NCI-H2029 treated with DMSO at 0.1 percent for 48 hours (cell line): ENCODE measurements at regions not wholly inside any gene's neighbourhood (a gene's known extent, or its start where the extent isn't known, plus 50 kb on each side); places are given as distances from the start of the nearest gene placed in this dataset.
"Not testable (repeated sequence)": the region's sequence is repeated elsewhere in the genome, so short reads cannot be mapped to it uniquely, and the experiment has no call there.

Experiments
- DNase-seq: peaks from one replicate; lab custom pipeline; 2025; lab: John Stamatoyannopoulos, UW

DNA sequence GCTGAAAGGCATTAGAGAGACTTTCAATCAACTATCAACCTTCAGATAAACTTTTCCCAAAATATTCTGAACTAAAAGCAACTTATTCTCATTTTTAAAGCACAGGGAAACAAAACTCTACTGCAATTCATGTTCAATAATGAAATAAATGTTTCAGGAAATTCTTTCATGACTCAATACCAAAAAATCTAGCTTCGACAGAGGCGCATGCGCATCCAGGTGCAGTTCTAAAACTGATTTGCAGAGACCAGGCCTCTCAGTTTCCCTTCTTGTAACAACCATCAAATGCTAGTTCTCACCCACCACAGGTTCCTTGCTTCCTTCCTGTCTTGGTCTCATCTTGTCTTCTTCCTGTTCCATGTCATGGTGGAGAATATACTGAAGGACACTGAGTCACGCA, 55.3 kb upstream of the NRBF2 start:
- DNase-seq: no peak

DNA sequence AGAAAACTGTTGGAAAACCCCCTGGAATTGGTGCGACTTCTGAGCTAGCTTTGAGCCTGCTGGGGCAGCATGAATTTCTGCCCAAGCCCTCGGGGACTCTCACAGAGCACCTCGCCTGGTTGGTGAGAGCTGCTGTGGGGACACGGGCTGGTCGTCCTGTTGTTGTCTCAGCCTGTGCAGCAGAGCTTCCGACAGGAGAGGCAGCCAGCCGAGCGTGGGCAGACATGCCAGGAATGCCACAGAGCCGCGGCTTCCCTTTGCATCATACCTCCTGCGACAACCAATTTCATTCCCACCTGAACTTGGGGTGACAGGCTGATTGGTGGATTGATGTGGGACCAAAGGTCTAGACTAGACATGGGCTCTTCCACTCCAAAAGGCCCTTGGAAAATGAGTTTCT, 60.2 kb upstream of the NRBF2 start:
- DNase-seq: no peak

DNA sequence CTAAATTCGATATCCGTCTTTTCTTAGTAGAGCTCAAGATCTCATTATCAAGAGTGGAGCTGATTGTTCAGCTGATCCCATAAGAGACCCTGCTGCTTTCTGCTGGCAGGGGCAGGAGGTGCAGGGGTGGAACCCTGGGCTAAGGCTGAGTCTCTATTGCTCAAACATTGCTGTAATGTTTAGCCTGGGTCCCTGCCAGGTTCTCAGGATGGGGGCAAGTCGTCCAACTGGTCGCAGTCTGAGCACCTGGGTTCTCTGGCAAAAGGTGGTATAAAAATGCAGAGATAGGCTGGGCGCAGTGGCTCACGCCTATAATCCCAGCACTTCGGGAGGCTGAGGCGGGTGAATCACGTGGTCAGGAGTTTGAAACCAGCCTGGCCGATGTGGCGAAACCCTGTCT, 62.0 kb upstream of the NRBF2 start:
- DNase-seq: peak; percentile 23

DNA sequence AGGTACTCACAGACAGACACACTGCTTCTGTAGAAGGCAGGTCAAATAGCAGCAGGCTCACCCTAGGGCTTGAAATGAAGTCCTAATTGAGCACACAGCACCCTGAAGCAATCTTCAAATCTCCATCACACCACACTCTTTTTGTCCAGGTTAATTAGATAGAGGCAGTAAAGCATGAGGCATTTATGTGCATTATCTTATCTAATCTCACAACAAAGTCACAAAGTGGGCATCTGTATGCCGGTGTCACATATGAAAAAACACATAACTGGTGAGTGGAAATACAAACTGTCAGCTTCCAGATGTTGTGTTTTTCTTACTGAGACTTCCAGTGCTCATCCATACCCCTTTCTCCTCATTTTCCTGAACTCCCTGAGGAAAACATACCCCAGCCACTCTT, 63.8 kb upstream of the NRBF2 start:
- no peak for DNase-seq

DNA sequence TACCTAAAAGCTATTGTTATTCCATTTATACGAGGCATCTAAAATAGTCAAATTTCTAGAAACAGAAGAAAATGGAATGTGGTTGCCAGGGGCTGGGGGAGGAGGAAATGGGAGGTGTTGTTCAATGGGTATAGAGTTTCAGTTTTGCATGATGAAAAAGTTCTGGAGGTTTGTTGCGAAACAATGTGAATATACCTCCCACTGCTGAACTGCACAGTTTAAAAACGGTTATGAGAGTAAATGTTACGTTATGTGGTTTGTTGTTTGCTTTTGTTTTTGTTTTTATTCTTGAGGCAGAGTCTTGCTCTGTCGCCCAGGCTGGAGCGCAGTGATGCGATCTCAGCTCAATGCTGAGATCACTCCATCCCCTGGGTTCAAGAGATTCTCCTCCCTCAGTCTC, 64.9 kb upstream of the NRBF2 start:
- DNase-seq: no peak

DNA sequence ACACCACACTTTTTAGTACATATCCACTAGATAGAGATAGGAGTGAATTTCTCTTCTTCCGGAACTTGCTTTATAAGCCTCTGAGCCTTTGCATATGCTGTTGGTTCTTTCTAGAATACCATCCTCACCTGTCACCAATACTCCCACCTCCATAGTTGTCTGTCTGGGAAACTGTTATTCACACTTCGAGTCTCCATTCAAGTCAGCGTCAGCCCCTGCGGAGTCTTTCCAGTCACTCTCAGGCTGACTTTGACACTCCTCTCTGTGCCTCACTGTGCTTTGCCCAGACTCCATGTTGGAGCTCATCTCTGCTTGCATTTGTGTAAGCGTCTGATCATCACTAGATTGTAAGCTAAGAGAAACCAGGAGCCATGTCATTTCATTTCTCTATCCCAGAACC, 66.5 kb upstream of the NRBF2 start:
- DNase-seq: no peak

DNA sequence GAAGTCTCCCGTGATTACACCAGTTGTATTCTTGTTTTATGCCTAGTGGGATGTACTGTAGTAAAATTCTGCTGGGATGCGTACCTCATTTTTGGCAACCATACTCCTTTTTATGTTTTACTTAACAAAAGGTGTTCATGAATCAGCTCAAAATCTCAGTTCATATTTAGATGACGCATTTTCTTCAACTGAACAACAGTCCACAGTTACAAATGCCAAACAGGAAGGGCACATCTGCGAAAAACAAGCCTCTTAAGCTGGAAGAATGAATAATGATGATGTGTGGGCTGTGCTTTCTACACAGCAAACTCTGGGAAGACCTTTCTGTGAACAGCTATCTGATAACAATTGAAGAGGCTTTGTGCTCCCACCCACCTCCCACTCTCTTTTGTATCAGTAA, 68.4 kb upstream of the NRBF2 start:
- DNase-seq: no peak

DNA sequence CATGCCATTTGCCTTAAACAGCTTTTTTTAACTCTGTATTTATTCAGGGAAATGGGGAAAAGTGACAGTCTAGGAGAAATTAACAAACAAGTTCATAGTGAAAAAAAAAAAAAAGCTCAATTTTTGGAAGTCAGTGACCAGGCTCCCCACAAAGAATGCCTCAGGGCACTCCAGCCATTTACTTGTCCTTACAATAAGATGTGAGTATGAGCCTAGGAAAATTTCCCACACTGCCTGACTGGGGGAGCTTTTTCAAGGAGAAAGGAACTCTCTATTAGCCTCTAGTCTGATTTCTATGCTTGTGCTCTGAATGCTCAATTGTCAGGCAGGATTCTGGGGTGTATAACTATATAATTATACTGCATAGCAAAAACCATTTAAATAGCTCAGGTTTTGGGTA, 74.9 kb upstream of the NRBF2 start:
- no peak for DNase-seq

DNA sequence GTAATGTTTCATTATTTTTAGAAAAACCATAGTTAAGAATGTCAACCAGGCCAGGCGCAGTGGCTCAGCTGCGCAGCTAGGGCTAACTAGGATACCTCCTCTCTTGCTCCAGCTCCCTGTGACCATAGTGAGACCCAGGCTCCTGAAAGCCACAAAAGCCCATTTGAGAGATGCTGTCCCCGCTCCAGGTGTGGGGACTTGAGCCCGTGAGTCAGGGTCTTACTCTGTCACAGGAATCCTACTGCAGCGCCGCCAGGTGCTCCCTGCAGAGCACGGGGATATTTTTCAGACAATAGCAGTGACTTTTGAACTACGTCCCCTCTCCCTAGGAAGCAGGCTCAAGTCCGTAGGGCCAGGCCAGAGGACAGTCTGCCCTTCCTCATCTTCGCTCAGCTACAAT, 75.6 kb upstream of the NRBF2 start:
- no peak for DNase-seq

DNA sequence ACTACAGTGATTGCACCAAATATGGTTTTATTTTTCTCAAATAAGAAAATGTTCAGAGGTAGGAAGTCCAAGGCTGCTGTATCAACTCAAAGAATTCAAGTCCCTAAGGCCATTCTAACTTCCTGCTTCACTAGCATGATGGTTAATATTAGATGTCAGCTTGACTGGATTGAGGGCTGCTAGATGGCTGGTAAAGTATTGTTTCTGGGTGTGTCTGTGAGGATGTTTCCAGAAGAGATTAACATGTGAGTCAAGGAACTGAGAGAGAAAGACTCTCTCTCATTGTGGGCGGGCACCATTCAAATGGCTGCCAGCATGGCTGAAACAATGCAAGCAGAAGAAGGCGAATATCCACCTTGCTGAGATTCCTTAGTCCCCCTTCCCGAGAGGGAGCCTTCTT, 77.4 kb upstream of the NRBF2 start:
- no peak for DNase-seq

DNA sequence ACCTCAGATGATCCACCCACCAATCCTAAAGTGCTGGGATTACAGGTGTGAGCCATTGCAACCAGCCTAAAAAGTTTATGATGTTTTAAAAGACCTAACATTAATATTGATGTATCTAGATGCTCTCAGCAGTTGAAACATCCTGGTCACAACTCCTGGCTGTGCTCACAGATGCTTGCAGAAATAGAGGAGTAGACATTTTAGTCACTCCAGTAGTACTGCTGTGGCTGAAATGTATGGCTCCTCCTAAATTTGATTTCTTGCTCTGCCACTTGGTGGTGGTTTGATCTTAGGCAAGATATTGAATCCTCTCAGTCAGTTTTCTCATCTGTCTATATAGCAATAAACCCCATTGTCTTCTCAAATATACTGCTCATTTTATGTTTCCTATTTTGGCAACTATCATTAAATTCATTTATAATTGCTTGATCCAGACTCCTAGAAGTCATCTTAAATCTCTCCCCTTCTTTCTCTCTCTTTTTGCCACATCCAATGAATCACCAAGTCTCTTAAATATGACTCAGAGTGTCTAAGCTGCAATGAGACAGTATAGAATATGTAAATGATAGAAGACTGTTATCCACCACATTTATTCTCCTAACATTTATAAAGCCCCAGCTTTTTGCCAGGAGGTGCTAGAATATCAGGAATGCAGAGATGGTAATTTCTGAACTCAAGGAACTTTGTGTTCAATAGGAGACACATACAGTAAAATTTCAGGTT, 78.1 kb upstream of the NRBF2 start:
- DNase-seq: no peak

DNA sequence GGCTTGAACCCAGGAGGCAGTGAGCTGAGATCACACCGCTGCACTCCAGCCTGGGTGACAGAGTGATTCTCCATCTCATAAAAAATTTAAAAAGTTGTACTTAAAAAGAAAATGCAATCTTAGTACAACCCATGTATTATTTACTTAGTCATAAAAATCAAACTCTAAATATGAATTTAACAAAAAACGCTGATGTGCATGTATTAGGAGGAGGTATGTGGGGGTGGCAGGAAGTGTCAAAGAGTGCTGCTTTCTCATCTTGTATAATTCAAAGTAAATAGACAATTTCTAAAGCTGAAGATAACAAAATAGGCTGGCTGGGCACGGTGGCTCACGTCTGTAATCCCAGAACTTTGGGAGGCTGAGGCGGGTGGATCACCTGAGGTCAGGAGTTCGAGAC, 81.0 kb upstream of the NRBF2 start:
- no peak for DNase-seq

DNA sequence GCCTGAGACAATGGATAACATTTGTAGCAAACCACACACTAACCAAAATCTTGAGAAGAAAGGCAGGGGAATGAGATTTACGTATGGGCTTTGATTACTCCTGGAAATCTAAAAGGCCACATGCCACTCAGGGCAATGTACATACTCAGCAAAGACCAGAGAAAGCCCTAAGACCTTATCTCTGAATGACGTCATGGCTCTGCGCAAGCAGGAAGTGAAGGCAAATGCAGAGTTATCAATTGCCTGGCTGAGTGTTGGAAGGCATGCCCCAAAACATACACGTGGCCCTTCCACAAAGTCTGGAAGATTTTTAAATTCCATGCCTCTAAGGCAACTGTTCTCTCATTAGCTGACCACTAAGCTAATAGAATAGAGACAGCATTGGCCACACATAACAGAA, 90.9 kb upstream of the NRBF2 start:
- no peak for DNase-seq

DNA sequence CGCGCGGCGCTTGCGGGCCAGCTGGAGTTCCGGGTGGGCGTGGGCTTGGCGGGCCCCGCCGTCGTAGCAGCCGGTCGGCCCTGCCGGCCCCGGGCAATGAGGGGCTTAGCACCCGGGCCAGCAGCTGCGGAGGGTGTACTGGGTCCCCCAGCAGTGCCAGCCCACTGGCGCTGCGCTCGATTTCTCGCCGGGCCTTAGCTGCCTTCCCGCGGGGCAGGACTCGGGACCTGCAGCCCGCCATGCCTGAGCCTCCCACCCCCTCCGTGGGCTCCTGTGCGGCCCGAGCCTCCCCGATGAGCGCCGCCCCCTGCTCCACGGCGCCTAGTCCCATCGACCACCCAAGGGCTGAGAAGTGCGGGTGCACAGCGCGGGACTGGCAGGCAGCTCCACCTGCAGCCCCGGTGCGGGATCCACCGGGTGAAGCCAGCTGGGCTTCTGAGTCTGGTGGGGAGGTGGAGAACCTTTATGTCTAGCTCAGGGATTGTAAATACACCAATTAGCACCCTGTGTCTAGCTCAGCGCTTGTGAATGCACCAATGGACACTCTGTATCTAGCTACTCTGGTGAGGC, 99.4 kb upstream of the NRBF2 start:
- not testable (repeated sequence) for DNase-seq

DNA sequence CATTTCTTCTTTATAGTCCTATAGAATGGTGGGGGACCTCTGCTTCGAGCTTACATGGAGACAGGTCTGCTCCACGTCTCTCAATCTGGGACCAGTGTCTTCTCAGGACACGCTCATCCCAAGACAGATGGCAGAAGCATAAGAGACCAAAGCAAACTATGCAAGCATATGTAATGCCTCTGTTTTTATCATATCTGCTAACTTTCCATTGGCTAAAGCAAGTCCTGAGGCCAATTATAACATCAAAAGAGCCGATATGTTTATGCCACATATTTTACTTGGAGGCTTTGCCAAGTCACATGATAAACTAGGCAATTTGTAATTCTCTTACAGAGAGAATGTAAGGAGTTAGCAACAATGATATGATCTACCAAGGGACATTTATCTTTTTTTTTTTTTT, 102.6 kb upstream of the NRBF2 start:
- no peak for DNase-seq

DNA sequence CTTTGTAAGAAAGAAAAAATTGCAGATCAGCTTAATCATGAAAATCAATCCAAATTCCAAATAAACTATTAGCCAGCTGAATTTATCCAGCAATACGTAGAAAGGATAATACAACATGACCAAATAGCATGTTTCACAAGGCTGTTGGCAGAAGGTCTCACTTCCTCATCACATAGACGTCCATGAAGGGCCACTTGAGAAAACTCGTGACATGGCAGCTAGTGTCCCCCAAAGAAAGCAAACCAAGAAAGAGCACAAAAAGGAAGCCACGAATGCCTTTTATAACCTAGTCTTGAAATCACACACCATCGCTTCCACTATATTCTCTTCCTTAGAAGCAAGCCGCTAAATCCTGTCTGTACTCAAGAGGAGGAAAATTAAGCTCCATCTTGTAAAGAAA, 105.6 kb upstream of the NRBF2 start:
- DNase-seq: no peak

DNA sequence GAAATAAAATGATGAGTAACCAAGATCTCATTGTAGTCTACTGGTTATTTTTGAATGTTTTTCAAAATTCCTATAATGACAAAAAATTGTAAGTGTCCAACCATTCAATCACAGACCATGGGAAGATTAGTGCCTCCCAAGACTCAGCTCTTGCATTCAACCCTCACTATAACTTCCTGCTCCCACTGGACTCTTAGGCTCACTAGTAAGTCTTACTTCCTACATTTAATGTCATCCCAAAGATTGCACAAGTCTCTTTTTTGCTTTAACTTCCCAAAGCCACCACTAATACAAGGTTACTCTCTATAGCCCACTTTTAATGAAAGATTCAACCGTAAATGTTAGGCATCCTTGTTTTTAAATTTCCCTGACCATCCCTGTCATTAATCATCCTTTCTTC, 111.9 kb upstream of the NRBF2 start:
- no peak for DNase-seq

DNA sequence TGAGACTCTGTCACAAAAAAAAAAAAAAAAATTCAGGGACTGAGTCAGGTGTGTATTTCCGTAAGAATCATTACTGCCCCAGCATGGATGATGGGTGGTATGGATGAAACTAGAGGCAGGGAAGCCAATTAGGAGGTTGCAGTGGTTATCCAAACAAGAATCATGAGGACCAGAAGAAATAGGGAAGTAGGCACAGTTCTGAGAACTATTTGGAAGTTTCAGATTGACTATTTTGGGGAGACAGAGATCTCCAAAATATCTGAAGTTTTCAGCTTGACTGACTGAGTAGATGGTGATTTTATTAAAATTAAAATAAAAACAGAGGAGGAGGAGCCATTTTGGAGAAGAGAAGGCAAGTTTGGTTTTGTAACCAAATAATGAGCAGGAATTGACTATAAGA, 119.4 kb upstream of the NRBF2 start:
- no peak for DNase-seq

DNA sequence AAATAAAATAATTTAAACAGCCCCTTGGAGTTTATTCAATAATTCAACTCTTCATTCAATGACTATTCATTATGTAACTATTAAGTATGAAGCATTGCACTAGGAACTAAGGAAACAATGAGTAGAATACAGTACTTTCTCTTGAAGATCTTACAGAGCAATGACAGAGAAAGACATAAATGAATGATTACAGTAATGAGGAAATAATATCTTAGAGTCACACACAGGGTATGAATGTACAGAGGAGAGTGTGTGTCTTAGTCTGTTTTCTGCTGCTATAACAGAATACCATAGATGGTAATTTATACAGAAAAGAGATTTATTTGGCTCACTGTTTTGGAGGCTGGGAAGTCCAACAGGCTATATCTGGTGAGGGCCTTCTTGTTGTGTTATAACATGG, 120.5 kb upstream of the NRBF2 start:
- DNase-seq: no peak

DNA sequence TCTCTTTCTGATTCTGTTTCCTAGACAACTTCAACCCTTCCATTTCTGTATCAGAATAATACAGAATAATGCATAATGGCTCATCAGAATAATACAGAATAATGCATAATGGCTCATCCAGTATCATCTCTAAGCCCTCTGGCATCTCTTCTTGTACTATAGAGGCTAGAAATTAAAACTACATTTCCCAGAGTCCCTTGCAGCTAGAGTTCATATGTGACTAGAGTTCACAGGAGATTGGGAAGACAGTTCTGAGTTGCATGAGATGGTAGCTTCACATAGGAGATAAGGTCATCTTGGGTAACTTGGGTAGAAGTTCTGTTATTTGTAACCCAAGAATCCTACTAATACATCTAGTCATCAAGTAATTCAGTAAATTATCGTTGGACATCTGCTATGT, 122.9 kb upstream of the NRBF2 start:
- DNase-seq: no peak

DNA sequence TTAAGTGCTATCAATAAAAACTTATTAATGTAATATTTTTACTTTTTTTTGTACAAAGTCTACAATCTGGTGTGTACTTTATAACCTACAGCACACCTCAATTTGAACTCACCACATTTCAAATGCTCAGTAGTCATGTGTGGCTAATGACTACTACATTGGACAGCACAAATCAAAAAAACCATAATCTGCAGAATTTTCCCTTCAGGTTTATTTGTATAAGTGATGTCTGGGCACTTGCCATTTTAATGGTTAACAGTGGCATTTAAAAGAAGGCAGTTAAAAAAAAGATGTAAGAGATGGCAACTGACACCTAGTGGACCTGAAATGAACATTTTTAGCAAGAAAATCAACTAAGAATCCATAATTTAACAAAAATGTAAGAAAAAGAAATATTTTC, 124.6 kb upstream of the NRBF2 start:
- no peak for DNase-seq

DNA sequence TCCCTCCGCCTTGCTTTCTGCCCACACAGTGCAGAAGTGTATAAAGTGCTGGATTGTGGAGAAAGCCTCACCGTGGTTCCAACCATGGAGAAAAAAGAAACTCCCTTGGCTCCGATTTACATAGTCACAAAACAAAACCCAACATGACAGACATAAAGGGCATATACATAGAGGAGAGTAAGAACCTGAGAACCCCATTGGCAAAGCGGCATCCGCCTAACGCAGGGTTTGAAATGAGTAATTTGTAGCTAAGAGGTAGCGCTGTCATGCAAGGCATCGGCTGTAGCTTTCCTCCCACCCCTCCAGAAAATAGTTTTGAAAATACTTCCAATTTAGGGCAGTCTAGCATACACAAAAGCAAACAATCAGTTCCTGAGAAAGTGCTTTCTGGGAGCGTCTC, 126.0 kb upstream of the NRBF2 start:
- no peak for DNase-seq

DNA sequence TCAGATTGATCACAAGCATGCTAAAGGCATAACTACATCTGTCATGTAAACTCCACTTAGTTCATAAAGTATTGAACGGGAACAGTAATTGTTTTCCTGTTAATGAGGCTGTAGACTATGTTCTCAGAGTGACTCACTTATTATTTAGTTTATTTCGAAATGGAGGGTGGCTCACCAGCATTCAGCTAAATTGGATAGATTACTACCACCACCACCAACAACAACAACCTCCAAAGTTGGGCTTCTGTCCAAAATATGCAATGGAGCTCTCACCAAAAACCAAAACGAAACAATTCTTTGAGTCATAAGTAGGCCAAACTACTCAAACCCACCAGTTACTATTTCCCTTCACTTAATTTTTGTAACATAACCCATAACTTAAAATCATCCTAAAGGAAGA, 127.9 kb upstream of the NRBF2 start:
- DNase-seq: no peak

DNA sequence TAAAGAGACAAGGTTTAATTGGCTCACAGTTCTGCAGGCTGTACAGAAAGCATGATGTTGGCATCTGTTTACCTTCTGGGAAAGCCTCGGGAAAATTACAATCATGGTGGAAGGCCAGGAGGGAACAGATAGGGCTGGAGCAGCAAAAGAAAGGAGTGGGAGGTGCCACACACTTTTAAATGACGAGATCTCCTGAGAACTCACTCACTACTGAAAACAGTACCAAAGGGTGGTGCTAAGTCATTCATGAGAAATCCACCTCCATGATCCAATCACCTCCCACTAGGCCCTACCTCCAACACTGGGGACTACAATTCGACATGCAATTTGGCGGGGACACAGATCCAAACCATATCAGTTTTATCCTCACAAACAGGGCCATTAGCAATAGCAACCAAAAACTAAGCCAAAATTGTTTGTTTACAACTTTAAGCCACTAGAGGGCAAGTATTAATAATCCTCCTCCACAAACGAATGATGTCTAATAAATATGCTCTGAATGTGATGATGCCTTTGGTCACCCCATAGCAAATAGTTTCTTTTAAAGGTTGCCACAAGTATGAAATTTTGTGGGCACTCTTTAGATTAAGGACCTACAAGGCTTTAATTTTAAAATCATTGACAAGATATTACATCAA, 129.2 kb upstream of the NRBF2 start:
- no peak for DNase-seq
